PC-3 (cell line): ENCODE measurements at regions not wholly inside any gene's neighbourhood (a gene's known extent, or its start where the extent isn't known, plus 50 kb on each side); places are given as distances from the start of the nearest gene placed in this dataset.

ENCODE experiments used
- ATAC-seq: fragments of 200-7000 bp; cut with Tn5 transposase; 2 replicates; pipeline ENCODE4 v1.9.1; 2020; ENCODE audit warnings: mild to moderate bottlenecking, moderate library complexity
- BruUV-seq: library from RNA; stranded (reverse); fragments of 400-500 nt; replicated peaks from 2 replicates; lab custom pipeline; 2021; lab: Mats Ljungman, UMichigan
- CTCF ChIA-PET: fragments of 300-600 bp; sonication (Branson Sonifier 250); formaldehyde crosslinking; loops from one replicate; lab custom pipeline; 2022; ENCODE audit warnings: antibody characterized with exemption; lab: Charles Lee
- POLR2A ChIA-PET: fragments of 300-600 bp; sonication (Branson Sonifier 250); formaldehyde crosslinking; loops from one replicate; lab custom pipeline; 2022; ENCODE audit warnings: antibody characterized with exemption; ENCODE audit not compliant: unreplicated experiment; lab: Charles Lee
- DNase-seq: peaks from one replicate; pipeline ENCODE4 v3.0.0-alpha.2; 2015
- H2AFZ ChIP-seq: fragments of 300-600 bp; sonication (generic); 2 replicates; pipeline ENCODE4 v1.6.0; 2016; ENCODE audit warnings: antibody characterized with exemption, low read length
- H3F3A ChIP-seq: fragments of 300-600 bp; sonication (generic); one replicate; pipeline ENCODE4 v1.6.0; 2017; ENCODE audit warnings: antibody characterized with exemption, low read length, control low read depth, mild to moderate bottlenecking; ENCODE audit not compliant: unreplicated experiment
- H3K27ac ChIP-seq: fragments of 300-600 bp; sonication (generic); 2 replicates; pipeline ENCODE4 v1.5.1; 2016; ENCODE audit warnings: mild to moderate bottlenecking, low read length
- H3K27me3 ChIP-seq: fragments of 300-600 bp; sonication (generic); 2 replicates; pipeline ENCODE4 v1.6.1; 2016; ENCODE audit warnings: low read length, mixed read lengths
- H3K36me3 ChIP-seq: fragments of 300-600 bp; sonication (generic); 2 replicates; pipeline ENCODE4 v1.6.1; 2016; ENCODE audit warnings: low read depth, mixed run types, low read length, mixed read lengths
- H3K4me1 ChIP-seq: fragments of 300-600 bp; sonication (generic); 2 replicates; pipeline ENCODE4 v1.5.1; 2016; ENCODE audit warnings: low read length; ENCODE audit not compliant: insufficient read depth
- H3K4me2 ChIP-seq: fragments of 300-600 bp; sonication (generic); 2 replicates; pipeline ENCODE4 v1.6.0; 2016; ENCODE audit warnings: low read length
- H3K4me3 ChIP-seq: fragments of 300-600 bp; sonication (generic); 2 replicates; pipeline ENCODE4 v1.5.1; 2016; ENCODE audit warnings: mild to moderate bottlenecking, low read length, mixed read lengths
- H3K79me2 ChIP-seq: fragments of 300-600 bp; sonication (generic); 2 replicates; pipeline ENCODE4 v1.6.1; 2017; ENCODE audit warnings: low read length, mixed read lengths
- H3K9ac ChIP-seq: fragments of 300-600 bp; sonication (generic); 2 replicates; pipeline ENCODE4 v1.6.0; 2016; ENCODE audit warnings: mild to moderate bottlenecking, low read length
- H3K9me2 ChIP-seq: fragments of 300-600 bp; sonication (generic); replicated peaks from 2 replicates; pipeline ENCODE4 v1.6.1; 2016; ENCODE audit warnings: mixed run types, low read length, mixed read lengths
- H3K9me3 ChIP-seq: fragments of 300-600 bp; sonication (generic); 2 replicates; pipeline ENCODE4 v1.6.1; 2016; ENCODE audit warnings: low read length, mixed read lengths
- H4K20me1 ChIP-seq: fragments of 300-600 bp; sonication (generic); 2 replicates; pipeline ENCODE4 v1.6.1; 2016; ENCODE audit warnings: low read length, mixed read lengths
- CTCF ChIP-seq: fragments of 300-600 bp; sonication (generic); conservative IDR thresholded peaks from 2 replicates; pipeline ENCODE4 v1.5.1; 2017; ENCODE audit warnings: antibody characterized with exemption, low read depth, mild to moderate bottlenecking, low read length
- EZH2 ChIP-seq: fragments of 300-600 bp; sonication (generic); IDR thresholded peaks from one replicate; pipeline ENCODE4 v1.6.1; 2017; ENCODE audit warnings: antibody characterized with exemption, mild to moderate bottlenecking, low read length; ENCODE audit not compliant: unreplicated experiment
- EZH2phosphoT487 ChIP-seq: fragments of 300-600 bp; sonication (generic); IDR thresholded peaks from 2 replicates; pipeline ENCODE4 v1.6.1; 2018; ENCODE audit warnings: mild to moderate bottlenecking, antibody characterized with exemption, low read length, borderline replicate concordance
- intact Hi-C: fragments of 100-400 bp; cut with micrococcal nuclease; formaldehyde crosslinking; loops from 2 replicates; pipeline ENCODE4 v1.9.0; 2023

DNA sequence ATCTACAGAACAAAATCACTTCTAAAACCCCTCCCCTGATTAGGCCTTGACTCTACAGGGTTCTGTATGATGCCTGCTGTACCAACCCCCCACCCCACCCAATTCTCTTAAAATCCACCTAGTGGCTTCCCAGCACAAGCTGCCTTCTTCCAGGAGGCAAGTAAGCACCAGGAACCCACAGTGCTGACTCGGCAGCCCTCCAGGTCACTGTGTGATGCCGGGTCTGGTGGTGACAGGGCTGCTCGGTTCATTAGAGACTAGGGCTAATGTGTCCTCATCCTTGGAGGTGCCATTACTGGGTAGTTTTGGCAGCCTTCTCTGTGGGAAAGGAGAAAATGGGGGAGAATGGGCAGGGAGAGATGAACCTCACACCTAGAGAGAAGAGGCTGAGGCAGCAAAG is 363.5 kb downstream of the PTPRU start:
- no peak for TF ChIP-seq CTCF
- no peak for TF ChIP-seq EZH2phosphoT487
- TF ChIP-seq EZH2, result no peak
- Histone ChIP-seq H3K4me2 (no peak overlapping the region), H3K4me3 (no peak overlapping the region), H3K9ac (no peak overlapping the region), H3K4me1 (no peaks in the 10 kb centered on the region), H2AFZ (no peak overlapping the region), H3K27me3 (no peaks in the 10 kb centered on the region), H3K9me3 (0 out of 2 replicates have a peak, but pooled peaks cover 2% of the 10 kb centered on the region), H4K20me1 (no peaks in the 10 kb centered on the region), H3K36me3 (no peaks in the 10 kb centered on the region), H3F3A (no peaks in the 10 kb centered on the region), H3K9me2 (no peaks in the 10 kb centered on the region), H3K79me2 (no peaks in the 10 kb centered on the region), H3K27ac (no peak overlapping the region)
- POLR2A ChIA-PET, result no interaction called here
- no TSS peak for BruUV-seq
- CTCF ChIA-PET, result no interaction called here
- no peak for ATAC-seq
- DNase-seq, result no peak
- intact Hi-C loops, result no loop called here

GRCh38 chr1:29599071-29599470 is 362.7 kb downstream of the PTPRU start:
- DNase-seq (no peak), ATAC-seq (no peak)
- CTCF ChIA-PET, result no interaction called here
- Histone ChIP-seq H4K20me1 (no peaks in the 10 kb centered on the region), H3K4me2 (no peak overlapping the region), H3K4me3 (no peak overlapping the region), H3K27me3 (no peaks in the 10 kb centered on the region), H3K9me2 (no peaks in the 10 kb centered on the region), H3K9ac (no peak overlapping the region), H3F3A (no peaks in the 10 kb centered on the region), H3K27ac (no peak overlapping the region), H2AFZ (no peak overlapping the region), H3K9me3 (no peaks in the 10 kb centered on the region), H3K36me3 (no peaks in the 10 kb centered on the region), H3K4me1 (no peaks in the 10 kb centered on the region), H3K79me2 (no peaks in the 10 kb centered on the region)
- no TSS peak for BruUV-seq
- TF ChIP-seq CTCF (no peak), EZH2phosphoT487 (no peak), EZH2 (no peak)
- POLR2A ChIA-PET, result no interaction called here
- intact Hi-C loops, result no loop called here

GRCh38 chr1:29597861-29598260 is 361.5 kb downstream of the PTPRU start:
- BruUV-seq, result no TSS peak
- no peaks in the 10 kb centered on the region for H3K36me3 ChIP-seq
- H3K9me2 ChIP-seq, result no peaks in the 10 kb centered on the region
- ATAC-seq (no peak), DNase-seq (no peak)
- peaks cover 3% of the 10 kb centered on the region; the same call in 1 of the 2 replicates for H3K4me1 ChIP-seq
- POLR2A ChIA-PET, result interaction anchor here (0.6 kb wide), 1 partner anchor 190 kb away, joined by 3 read pairs; no protein-coding TSS in a partner anchor
- H3F3A ChIP-seq, result no peaks in the 10 kb centered on the region
- TF ChIP-seq EZH2 (no peak), CTCF (no peak), EZH2phosphoT487 (no peak)
- H3K79me2 ChIP-seq, result no peaks in the 10 kb centered on the region
- no peak overlapping the region for H3K27ac ChIP-seq
- intact Hi-C loops, result no loop called here
- H3K9ac ChIP-seq, result no peak overlapping the region
- H2AFZ ChIP-seq, result no peak overlapping the region
- H4K20me1 ChIP-seq, result no peaks in the 10 kb centered on the region
- CTCF ChIA-PET, result no interaction called here
- no peaks in the 10 kb centered on the region for H3K9me3 ChIP-seq
- no peak overlapping the region for H3K4me2 ChIP-seq
- no peaks in the 10 kb centered on the region for H3K27me3 ChIP-seq
- H3K4me3 ChIP-seq, result no peak overlapping the region
